CD4-positive, alpha-beta T cell (primary cell): ENCODE measurements at regions not wholly inside any gene's neighbourhood (a gene's known extent, or its start where the extent isn't known, plus 50 kb on each side); places are given as distances from the start of the nearest gene placed in this dataset.

Experiments used
- ATAC-seq: fragments of 200-7000 bp; cut with Tn5 transposase; one replicate; pipeline ENCODE4 v1.10.0; 2022; ENCODE audit warnings: mild to moderate bottlenecking; ENCODE audit not compliant: poor library complexity
- CTCF ChIA-PET: fragments of 350-600 bp; sonication (Branson Sonifier 250); formaldehyde crosslinking; loops from one replicate; lab custom pipeline; 2021; ENCODE audit warnings: antibody characterized with exemption, inconsistent platforms; lab: Charles Lee
- POLR2A ChIA-PET: fragments of 350-600 bp; sonication (Branson Sonifier 250); formaldehyde crosslinking; loops from one replicate; lab custom pipeline; 2021; ENCODE audit warnings: antibody characterized with exemption, inconsistent platforms; lab: Charles Lee
- DNase-seq, 14 experiments: peaks; one replicate each; pipeline ENCODE4 v3.0.0-alpha.2; 2013 to 2020; ENCODE audit warnings: mixed read lengths in 2 of 14
- H3K27ac ChIP-seq, 2 donors: one replicate each; pipeline versions ENCODE4 v1.5.1 to v1.7.0; 2013; ENCODE audit warnings: low read length in 2 of 2, low read depth in 1 of 2, mild to moderate bottlenecking in 1 of 2
- H3K27me3 ChIP-seq, 2 experiments: 1 replicate in 1 of 2; 2 replicates in 1 of 2; pipeline versions ENCODE4 v1.6.1 to v1.7.0; 2013; ENCODE audit warnings: low read length in 2 of 2, control low read depth in 1 of 2, mild to moderate bottlenecking in 1 of 2, moderate library complexity in 1 of 2; ENCODE audit not compliant: insufficient read depth in 2 of 2, control insufficient read depth in 1 of 2
- H3K36me3 ChIP-seq: one replicate; pipeline ENCODE4 v1.6.1; 2013; ENCODE audit warnings: low read length, control low read depth; ENCODE audit not compliant: insufficient read depth
- H3K4me1 ChIP-seq: one replicate; pipeline ENCODE4 v1.6.1; 2013; ENCODE audit warnings: low read length, control low read depth; ENCODE audit not compliant: insufficient read depth
- H3K4me3 ChIP-seq: one replicate; pipeline ENCODE4 v1.5.1; 2013; ENCODE audit warnings: mild to moderate bottlenecking, low read length, moderate library complexity
- H3K9me3 ChIP-seq, 2 experiments: 1 replicate in 1 of 2; 2 replicates in 1 of 2; pipeline versions ENCODE4 v1.6.1 to v1.7.0; 2013; ENCODE audit warnings: low read length in 2 of 2, mild to moderate bottlenecking in 2 of 2, control low read depth in 1 of 2, moderate library complexity in 1 of 2; ENCODE audit not compliant: control insufficient read depth in 1 of 2, insufficient read depth in 1 of 2
- H3K27ac Mint-ChIP-seq: one replicate; pipeline ENCODE4 v1.8.0; 2020; ENCODE audit warnings: mixed read lengths
- H3K27me3 Mint-ChIP-seq: one replicate; pipeline ENCODE4 v1.8.0; 2021; ENCODE audit warnings: mixed read lengths
- H3K36me3 Mint-ChIP-seq: one replicate; pipeline ENCODE4 v1.8.0; 2021; ENCODE audit warnings: low read depth, mixed read lengths
- H3K4me1 Mint-ChIP-seq: one replicate; pipeline ENCODE4 v1.8.0; 2021; ENCODE audit warnings: low read depth, mixed read lengths
- H3K4me3 Mint-ChIP-seq: one replicate; pipeline ENCODE4 v1.8.0; 2020; ENCODE audit warnings: mild to moderate bottlenecking, mixed read lengths
- H3K9me3 Mint-ChIP-seq: one replicate; pipeline ENCODE4 v1.8.0; 2020; ENCODE audit warnings: mixed read lengths
- CTCF ChIP-seq: fragments of 200-600 bp; IDR thresholded peaks from one replicate; pipeline ENCODE4 v1.8.0; 2022; ENCODE audit warnings: antibody characterized with exemption, mild to moderate bottlenecking
- intact Hi-C, 2 experiments: fragments of 100-400 bp; cut with DNase I in 1 of 2; cut with micrococcal nuclease in 1 of 2; formaldehyde crosslinking; loops; one replicate each; pipeline versions ENCODE4 v1.15.1 to v1.9.0; 2023 to 2025; cut with DNase I, micrococcal nuclease

GRCh38 chr3:154684440-154684839 lies 254.4 kb upstream of the GPR149 start:
- POLR2A ChIA-PET: no interaction called here
- H3K27me3 Mint-ChIP-seq: no peaks in the 10 kb centered on the region
- CTCF ChIA-PET: no interaction called here

GRCh38 chr3:154684021-154684420 lies 254.0 kb upstream of the GPR149 start:
- ATAC-seq: no peak
- CTCF ChIA-PET: no interaction called here
- H3K4me1 Mint-ChIP-seq: no peaks in the 10 kb centered on the region

More at GRCh38 chr3:154684440-154684839, 254.4 kb upstream of the GPR149 start:
- H3K27ac ChIP-seq: no peak overlapping the region
- H3K36me3 Mint-ChIP-seq: no peaks in the 10 kb centered on the region
- no peak for TF ChIP-seq CTCF
- no peaks in the 10 kb centered on the region for H3K4me1 Mint-ChIP-seq
- H3K27me3 ChIP-seq: no peaks in the 10 kb centered on the region
- H3K9me3 ChIP-seq: peaks cover 0 to 8% of the 10 kb centered on the region in 2 experiments
- peaks cover 21% of the 10 kb centered on the region for H3K9me3 Mint-ChIP-seq
- H3K36me3 ChIP-seq: no peaks in the 10 kb centered on the region
- no peak for ATAC-seq
- H3K4me1 ChIP-seq: no peaks in the 10 kb centered on the region
- H3K4me3 Mint-ChIP-seq: no peak overlapping the region
- intact Hi-C loops: no loop called here
- H3K27ac Mint-ChIP-seq: no peak overlapping the region
- H3K4me3 ChIP-seq: no peak overlapping the region
- DNase-seq: no peak

GRCh38 chr3:154678041-154678654 lies 248.2 kb upstream of the GPR149 start:
- Mint-ChIP-seq H3K27ac (no peak overlapping the region), H3K9me3 (peaks cover 14% of the 10 kb centered on the region), H3K4me3 (no peak overlapping the region), H3K4me1 (no peaks in the 10 kb centered on the region), H3K27me3 (no peaks in the 10 kb centered on the region), H3K36me3 (no peaks in the 10 kb centered on the region)
- Histone ChIP-seq H3K9me3 (no peaks in the 10 kb centered on the region), H3K27me3 (no peaks in the 10 kb centered on the region), H3K4me3 (no peak overlapping the region), H3K36me3 (no peaks in the 10 kb centered on the region), H3K4me1 (no peaks in the 10 kb centered on the region), H3K27ac (no peak overlapping the region)
- ChIA-PET CTCF (no interaction called here), POLR2A (no interaction called here)
- DNase-seq (no peak), ATAC-seq (no peak)
- intact Hi-C loops: no loop called here
- TF ChIP-seq CTCF: no peak

More at GRCh38 chr3:154684021-154684420, 254.0 kb upstream of the GPR149 start:
- no peak overlapping the region for H3K4me3 ChIP-seq
- Mint-ChIP-seq H3K36me3 (no peaks in the 10 kb centered on the region), H3K4me3 (no peak overlapping the region), H3K9me3 (peaks cover 21% of the 10 kb centered on the region), H3K27ac (no peak overlapping the region), H3K27me3 (no peaks in the 10 kb centered on the region)
- TF ChIP-seq CTCF: no peak
- no peaks in the 10 kb centered on the region for H3K4me1 ChIP-seq
- H3K27ac ChIP-seq: no peak overlapping the region
- DNase-seq: no peak
- intact Hi-C loops: no loop called here
- peaks cover 0 to 8% of the 10 kb centered on the region in 2 experiments for H3K9me3 ChIP-seq
- no peaks in the 10 kb centered on the region for H3K27me3 ChIP-seq
- H3K36me3 ChIP-seq: no peaks in the 10 kb centered on the region
- POLR2A ChIA-PET: no interaction called here
